HG03457 (cell line): ENCODE measurements at regions not wholly inside any gene's neighbourhood (a gene's known extent, or its start where the extent isn't known, plus 50 kb on each side); places are given as distances from the start of the nearest gene placed in this dataset.
"Not testable (repeated sequence)": the region's sequence is repeated elsewhere in the genome, so short reads cannot be mapped to it uniquely, and the experiment has no call there.

Experiments used
- ATAC-seq: cut with Tn5 transposase; IDR thresholded peaks from one replicate; pipeline ENCODE4 v1.9.1; 2021; ENCODE audit warnings: moderate number of reproducible peaks; ENCODE audit not compliant: unreplicated experiment

GRCh38 chr21:27326301-27326700 lies 359.4 kb upstream of the ADAMTS5 start:
- no peak for ATAC-seq

DNA sequence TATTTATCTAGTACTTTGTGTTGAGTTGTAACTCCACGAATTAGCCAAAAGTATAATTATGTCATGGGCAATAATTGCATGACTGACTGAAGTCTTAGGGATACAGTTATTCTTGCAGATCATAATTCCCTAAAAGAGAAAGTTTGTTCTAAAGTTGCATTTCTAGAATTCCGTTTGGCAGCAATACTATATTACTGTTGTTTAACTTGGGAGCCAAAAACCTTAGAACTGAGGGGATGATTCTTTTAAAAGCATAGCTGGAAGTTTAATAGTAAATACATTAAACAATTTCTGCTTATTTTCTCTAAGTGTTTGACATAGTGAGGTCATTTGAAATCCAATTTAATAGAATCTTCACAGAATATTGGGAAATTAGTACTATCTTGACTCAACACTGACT lies 356.4 kb upstream of the ADAMTS5 start:
- ATAC-seq = no peak

- ATAC-seq = no peak
Observed at GRCh38 chr21:27321791-27322190, 354.9 kb upstream of the ADAMTS5 start.

- ATAC-seq = no peak
Observed at GRCh38 chr21:27320868-27321267, 354.0 kb upstream of the ADAMTS5 start.

- not testable (repeated sequence) for ATAC-seq
Observed at GRCh38 chr21:27317601-27318000, 350.7 kb upstream of the ADAMTS5 start.

DNA sequence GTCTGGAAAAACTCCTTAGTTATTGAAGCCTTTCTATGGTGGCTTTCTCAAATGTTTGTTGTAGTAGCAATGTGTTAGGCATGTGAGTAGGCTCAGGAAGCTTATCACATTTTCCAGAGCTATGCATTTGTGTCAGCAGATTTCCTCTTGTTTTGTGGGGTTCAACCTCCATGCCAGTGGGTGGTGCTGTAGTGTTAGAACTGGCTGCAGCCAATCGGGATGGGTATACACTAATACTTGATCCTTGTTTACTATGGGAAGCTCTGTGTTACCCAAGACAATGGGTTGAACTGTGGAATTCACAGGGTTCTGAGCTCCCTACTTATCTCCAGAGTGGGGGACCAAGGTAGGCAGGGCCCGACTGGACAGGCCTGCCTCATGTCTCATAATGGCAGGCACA lies 348.5 kb upstream of the ADAMTS5 start:
- no peak for ATAC-seq

DNA sequence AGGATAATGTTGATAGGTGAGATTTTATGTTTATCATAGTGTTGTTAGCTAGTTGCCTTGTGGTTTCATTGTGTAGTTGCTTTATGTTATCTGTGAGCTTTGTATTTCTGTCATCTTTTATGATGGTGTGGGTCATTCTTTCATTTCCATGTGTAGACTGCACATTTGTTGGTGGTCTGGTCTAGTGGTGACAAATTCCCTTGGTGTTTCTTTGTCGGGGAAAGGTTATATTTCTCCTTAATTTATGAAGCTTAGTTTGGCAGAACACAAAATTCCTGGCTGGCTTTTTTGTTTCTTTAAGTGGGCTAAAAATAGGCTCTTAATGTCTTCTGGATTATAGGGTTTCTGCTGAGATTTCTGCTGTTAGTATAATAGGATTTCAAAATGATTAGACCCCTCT lies 347.2 kb upstream of the ADAMTS5 start:
- ATAC-seq = no peak

- ATAC-seq = no peak
Observed at GRCh38 chr21:27306791-27307775, 340.2 kb upstream of the ADAMTS5 start.

DNA sequence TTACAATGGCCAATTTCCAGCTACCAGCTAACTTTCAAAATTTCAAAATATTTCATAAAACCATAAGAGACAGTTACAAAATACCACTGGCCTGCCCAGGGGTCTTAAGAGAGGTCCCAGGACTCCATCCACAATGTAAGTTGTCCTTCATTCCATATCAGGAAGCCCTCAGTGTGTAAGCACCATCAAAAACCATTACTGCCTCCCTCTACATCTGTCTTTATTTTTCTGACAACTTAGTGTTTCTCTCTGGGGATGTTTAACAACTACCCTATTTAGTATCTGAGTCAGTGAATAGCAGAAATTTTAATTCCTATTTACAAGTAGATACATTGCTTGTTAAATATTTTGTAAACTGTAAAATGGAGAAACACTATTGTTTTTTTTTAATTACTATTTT lies 339.3 kb upstream of the ADAMTS5 start:
- no peak for ATAC-seq

DNA sequence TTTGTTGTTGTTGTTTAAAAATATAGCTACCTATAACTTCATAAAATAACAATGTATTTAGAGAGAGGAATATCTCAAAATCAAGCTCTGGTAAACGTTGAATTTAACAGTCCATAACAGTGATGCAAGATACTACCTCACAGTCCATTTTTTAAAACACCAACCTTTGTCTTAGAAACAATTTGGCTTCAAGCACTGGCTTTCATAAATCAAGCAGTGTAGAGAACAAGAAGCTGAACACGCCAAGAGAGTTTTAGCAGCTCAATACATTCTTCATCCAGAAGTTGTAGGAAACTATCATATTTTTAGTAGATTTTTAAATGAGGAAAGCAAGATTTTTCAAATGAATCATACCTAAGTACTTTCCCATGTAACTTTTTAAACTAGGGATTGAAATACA lies 334.3 kb upstream of the ADAMTS5 start:
- ATAC-seq = no peak

GRCh38 chr21:27300770-27301169 lies 333.9 kb upstream of the ADAMTS5 start:
- no peak for ATAC-seq

- ATAC-seq = no peak
Observed at GRCh38 chr21:27298465-27298864, 331.6 kb upstream of the ADAMTS5 start.

DNA sequence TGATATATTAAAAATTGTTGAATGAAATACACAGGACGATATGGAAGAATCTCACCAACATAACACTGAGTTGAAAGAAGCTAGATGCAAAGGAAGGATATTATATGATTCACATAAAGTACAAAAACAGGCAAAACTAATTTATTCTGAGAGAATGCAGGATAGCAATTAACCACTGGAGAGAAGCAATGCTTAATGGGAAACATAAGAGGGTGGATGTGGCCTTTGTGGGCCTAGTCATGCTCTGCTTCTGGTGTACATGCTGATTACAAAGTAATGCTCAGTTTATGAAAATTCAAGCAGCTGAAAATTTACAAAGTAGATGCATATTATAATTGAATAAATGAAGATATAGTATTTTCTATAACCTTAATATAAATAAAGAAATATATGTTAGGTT lies 326.4 kb upstream of the ADAMTS5 start:
- no peak for ATAC-seq

- ATAC-seq = no peak
Observed at GRCh38 chr21:27292783-27293182, 325.9 kb upstream of the ADAMTS5 start.

DNA sequence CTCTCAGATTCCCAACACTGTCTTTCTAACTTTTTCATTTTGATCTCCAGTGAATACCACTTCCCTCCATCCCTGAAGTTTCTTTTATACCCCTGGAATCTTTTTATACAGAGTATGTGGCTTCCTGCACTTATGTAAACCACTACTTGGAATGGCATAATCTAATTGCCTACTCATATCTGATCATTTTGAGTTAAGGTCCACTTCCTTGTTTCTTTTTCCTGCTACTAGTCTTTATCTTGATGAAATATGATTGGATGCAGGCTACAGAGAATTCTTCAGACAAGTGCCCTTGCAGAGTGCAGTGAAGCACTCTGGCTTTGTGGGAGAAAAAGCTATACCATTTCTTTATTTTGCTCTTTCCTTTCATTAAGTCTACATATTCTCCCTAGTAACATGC lies 325.3 kb upstream of the ADAMTS5 start:
- ATAC-seq = no peak

GRCh38 chr21:27291006-27291405 lies 324.1 kb upstream of the ADAMTS5 start:
- ATAC-seq = no peak

GRCh38 chr21:27290028-27290427 lies 323.1 kb upstream of the ADAMTS5 start:
- no peak for ATAC-seq

DNA sequence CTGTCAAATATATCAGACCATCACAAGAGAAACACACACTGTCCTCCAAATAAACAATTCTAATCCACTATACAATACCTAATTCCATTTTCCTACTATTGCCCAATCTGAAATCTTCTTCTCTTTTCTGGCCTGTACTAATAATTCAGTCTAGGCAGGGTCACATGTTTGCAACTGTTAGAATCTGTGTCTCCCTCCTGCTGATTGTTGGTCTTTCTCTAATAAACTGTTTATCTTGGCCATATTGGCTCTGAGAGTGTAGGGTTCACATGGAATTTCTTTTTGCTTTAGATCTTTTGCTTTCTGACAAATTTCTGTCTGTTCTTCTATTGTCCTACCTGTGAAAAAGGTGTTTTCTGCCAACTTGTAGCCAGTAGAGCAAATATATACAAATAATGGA lies 319.9 kb upstream of the ADAMTS5 start:
- no peak for ATAC-seq

DNA sequence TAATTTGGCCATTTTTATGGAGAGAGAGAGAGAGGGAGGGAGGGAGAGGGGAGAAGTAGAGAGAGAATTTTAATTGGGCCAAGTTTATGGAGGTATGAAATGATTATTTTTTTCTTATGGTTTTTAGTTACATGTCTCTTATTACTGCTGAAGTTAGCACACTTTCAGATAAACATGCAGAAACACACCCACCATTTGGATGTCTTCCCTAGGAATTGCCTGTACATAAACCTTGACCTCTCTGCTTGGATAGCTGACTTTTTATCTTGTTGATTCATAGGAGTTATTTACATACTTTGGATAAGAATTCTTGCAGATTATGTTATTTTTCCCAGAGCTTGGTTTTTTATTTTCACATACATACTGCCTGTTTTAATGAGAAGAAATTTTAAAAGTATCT lies 310.2 kb upstream of the ADAMTS5 start:
- no peak for ATAC-seq

GRCh38 chr21:27275294-27275927 lies 308.5 kb upstream of the ADAMTS5 start:
- ATAC-seq = no peak

DNA sequence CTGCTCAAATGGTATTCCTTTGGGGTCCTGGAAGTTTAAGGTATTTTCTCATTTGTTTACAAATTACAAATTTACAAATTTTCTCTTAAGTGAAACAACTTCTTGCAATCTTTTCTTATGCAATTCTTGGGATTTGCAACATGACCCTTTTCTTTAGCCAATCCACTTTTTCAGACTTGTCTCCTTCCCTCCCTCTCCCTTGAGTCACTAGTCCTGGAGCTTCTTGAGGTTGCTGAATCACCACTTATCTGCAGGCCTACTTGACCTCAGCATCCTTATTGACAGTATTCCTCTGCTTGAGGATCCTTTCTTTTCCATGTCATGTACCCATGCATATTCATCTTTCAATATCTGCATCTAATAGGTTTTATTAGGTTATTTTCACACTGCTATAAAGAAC lies 302.8 kb upstream of the ADAMTS5 start:
- ATAC-seq = no peak

DNA sequence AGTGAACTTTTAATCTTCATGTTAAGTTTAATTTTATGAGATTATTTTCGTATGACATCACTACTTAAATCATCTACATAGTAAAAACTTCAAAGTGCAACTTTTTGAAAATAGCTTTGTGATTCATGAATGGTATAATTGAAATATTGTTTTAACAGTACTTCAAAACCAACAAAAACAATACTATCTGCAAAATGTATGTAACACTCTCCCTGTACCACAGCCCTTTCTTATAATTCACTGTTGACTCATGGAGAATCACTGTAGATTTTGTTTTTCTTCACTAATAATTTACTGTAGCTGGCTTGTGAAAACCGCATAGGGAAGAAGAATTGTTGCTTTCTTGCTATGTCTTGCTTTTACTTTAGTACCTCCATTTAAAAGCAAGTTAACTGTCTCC lies 301.4 kb upstream of the ADAMTS5 start:
- no peak for ATAC-seq
